ENCODE measurements at regions not wholly inside any gene's neighbourhood (a gene's known extent, or its start where the extent isn't known, plus 50 kb on each side); places are given as distances from the start of the nearest gene placed in this dataset.

DNA sequence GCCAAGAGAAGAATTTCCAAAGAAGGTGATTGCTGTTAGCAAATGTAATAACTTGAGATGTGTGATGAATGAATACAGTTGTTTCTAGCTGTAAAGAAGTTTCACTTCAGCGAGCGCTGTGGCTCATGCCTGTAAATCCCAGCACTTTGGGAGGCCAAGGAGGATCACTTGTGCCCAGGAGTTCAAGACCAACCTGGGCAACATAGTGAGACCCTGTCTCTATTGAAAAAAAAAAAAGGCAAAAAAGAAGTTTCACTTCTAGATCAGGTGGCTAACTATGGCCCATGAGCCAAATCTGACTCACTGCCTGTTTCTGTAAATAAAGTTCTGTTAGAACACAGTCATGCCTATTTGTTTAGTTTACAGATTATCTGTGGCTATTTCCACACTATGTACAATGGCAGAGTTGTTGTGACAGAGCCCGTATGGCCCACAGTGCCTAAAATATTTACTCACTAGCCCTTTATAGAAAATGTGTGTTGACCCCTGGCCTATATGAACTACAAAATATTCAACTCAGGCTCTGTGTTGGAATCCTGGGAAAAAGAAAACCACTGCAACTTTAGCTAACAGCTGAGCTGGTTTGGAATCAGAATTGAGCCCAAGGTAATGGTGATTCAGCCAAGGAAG is 54.1 kb upstream of the PRPS1 start:
- TF ChIP-seq CTCF (IDR thresholded peaks at IDR 0.05) (no peak), POLR2A (IDR thresholded peaks at IDR 0.05) (no peak)
- Histone ChIP-seq H3K36me3 (no peaks in the 10 kb centered on the region), H3K4me1 (no peaks in the 10 kb centered on the region), H3K9me3 (no peaks in the 10 kb centered on the region), H3K4me3 (no peak overlapping the region), H3K27ac (no peak overlapping the region), H3K27me3 (no peaks in the 10 kb centered on the region)
- ATAC-seq (peak; percentile 68 to 94 (median 82)), DNase-seq (no peak)
- intact Hi-C loops (cut with DNase I): no loop called here
- 43% methylated on average over 1 of the region's 3 CpGs for WGBS (ENCODE audit: insufficient coverage, low coverage, low lambda C conversion rate, missing lambda C conversion rate)

- intact Hi-C loops (cut with DNase I): no loop called here
- H3K27me3 ChIP-seq: no peaks in the 10 kb centered on the region
- TF ChIP-seq POLR2A (IDR thresholded peaks at IDR 0.05) (no peak), CTCF (IDR thresholded peaks at IDR 0.05) (no peak)
- no peaks in the 10 kb centered on the region for H3K36me3 ChIP-seq
- no peak overlapping the region for H3K27ac ChIP-seq
- no peak for DNase-seq
- no peaks in the 10 kb centered on the region for H3K4me1 ChIP-seq
- H3K9me3 ChIP-seq: no peaks in the 10 kb centered on the region
- ATAC-seq: no peak
- H3K4me3 ChIP-seq: no peak overlapping the region
These were observed 53.6 kb upstream of the PRPS1 start for GRCh38 chrX:107574711-107575110.

GRCh38 chrX:107576392-107576791 is 51.9 kb upstream of the PRPS1 start:
- Histone ChIP-seq H3K4me3 (no peak overlapping the region), H3K4me1 (no peaks in the 10 kb centered on the region), H3K9me3 (no peaks in the 10 kb centered on the region), H3K36me3 (no peaks in the 10 kb centered on the region), H3K27ac (no peak overlapping the region), H3K27me3 (no peaks in the 10 kb centered on the region)
- DNase-seq: no peak
- no peak for TF ChIP-seq POLR2A (IDR thresholded peaks at IDR 0.05)
- TF ChIP-seq CTCF (IDR thresholded peaks at IDR 0.05): no peak
- peak in 1 of 4 donors; percentile 27 for ATAC-seq
- intact Hi-C loops (cut with DNase I): no loop called here
- WGBS (ENCODE audit: insufficient coverage, low coverage, low lambda C conversion rate, missing lambda C conversion rate): 53% methylated on average over 3 of the region's 3 CpGs

DNA sequence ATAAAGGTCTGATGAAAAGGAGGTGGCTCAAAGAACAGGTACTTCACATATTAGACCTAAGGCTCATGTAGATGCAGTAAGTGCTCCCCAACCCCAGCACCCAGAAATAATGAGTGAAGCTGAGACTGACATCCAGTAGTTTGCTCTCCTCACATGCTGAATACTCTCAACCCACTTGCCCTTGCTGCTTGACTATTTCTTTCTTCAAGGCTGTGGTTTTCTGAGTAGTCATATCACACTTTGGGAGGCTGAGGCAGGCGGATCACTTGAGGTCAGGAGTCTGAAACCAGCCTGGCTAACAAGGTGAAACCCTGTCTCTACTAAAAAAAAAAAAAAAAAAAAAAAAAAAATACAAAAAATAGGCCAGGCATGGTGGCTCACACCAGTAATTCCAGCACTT is 51.5 kb upstream of the PRPS1 start:
- H3K4me1 ChIP-seq: no peaks in the 10 kb centered on the region
- H3K27me3 ChIP-seq: no peaks in the 10 kb centered on the region
- no peaks in the 10 kb centered on the region for H3K9me3 ChIP-seq
- no peak overlapping the region for H3K27ac ChIP-seq
- 83% methylated on average over 1 of the region's 1 CpG for WGBS (ENCODE audit: insufficient coverage, low coverage, low lambda C conversion rate, missing lambda C conversion rate)
- H3K4me3 ChIP-seq: no peak overlapping the region
- no peak for TF ChIP-seq CTCF (IDR thresholded peaks at IDR 0.05)
- no peak for TF ChIP-seq POLR2A (IDR thresholded peaks at IDR 0.05)
- no peak for DNase-seq
- intact Hi-C loops (cut with DNase I): no loop called here
- H3K36me3 ChIP-seq: no peaks in the 10 kb centered on the region
- no peak for ATAC-seq

- TF ChIP-seq CTCF (IDR thresholded peaks at IDR 0.05) (no peak), POLR2A (IDR thresholded peaks at IDR 0.05) (no peak)
- no peak for DNase-seq
- Histone ChIP-seq H3K4me3 (no peak overlapping the region), H3K36me3 (no peaks in the 10 kb centered on the region), H3K4me1 (no peaks in the 10 kb centered on the region), H3K27ac (no peak overlapping the region), H3K27me3 (no peaks in the 10 kb centered on the region), H3K9me3 (no peaks in the 10 kb centered on the region)
- intact Hi-C loops (cut with DNase I): no loop called here
- ATAC-seq: no peak
- WGBS (ENCODE audit: insufficient coverage, low coverage, low lambda C conversion rate, missing lambda C conversion rate): 89% methylated on average over 2 of the region's 2 CpGs
These were observed 50.4 kb upstream of the PRPS1 start for GRCh38 chrX:107577933-107578332.

Measured in right lobe of liver (tissue), 6 donors.